H1 (cell line): ENCODE measurements at regions not wholly inside any gene's neighbourhood (a gene's known extent, or its start where the extent isn't known, plus 50 kb on each side); places are given as distances from the start of the nearest gene placed in this dataset.
"Not testable (repeated sequence)": the region's sequence is repeated elsewhere in the genome, so short reads cannot be mapped to it uniquely, and the experiment has no call there.

Experiments used
- CTCF ChIP-seq, 3 experiments: IDR thresholded peaks; 1 replicate in 2 of 3; 2 replicates in 1 of 3; pipeline versions ENCODE4 v1.5.1 to v1.6.1; 2011; ENCODE audit warnings: low read length in 3 of 3, mild to moderate bottlenecking in 3 of 3, inconsistent platforms in 2 of 3, low read depth in 1 of 3, moderate library complexity in 1 of 3; ENCODE audit not compliant: insufficient read depth in 1 of 3; ENCODE audit errors: control extremely low read depth in 1 of 3
- TAF1 ChIP-seq: IDR thresholded peaks from 2 replicates; pipeline ENCODE4 v1.6.1; 2011; ENCODE audit warnings: mild to moderate bottlenecking, low read depth, low read length

GRCh38 chr21:9795291-9795690, 726.1 kb upstream of the TPTE start:
- TF ChIP-seq CTCF (IDR thresholded peaks at IDR 0.05; ENCODE audit: control extremely low read depth in 1 of 3, insufficient read depth in 1 of 3, low read depth in 1 of 3, low read length in 3 of 3); TAF1: not testable (repeated sequence)
